H1 (cell line): ENCODE measurements at regions not wholly inside any gene's neighbourhood (a gene's known extent, or its start where the extent isn't known, plus 50 kb on each side); places are given as distances from the start of the nearest gene placed in this dataset.

Experiments
- CTCF ChIA-PET: fragments of 300-600 bp; sonication (Branson Sonifier 250); formaldehyde crosslinking; loops from one replicate; lab custom pipeline; 2021; ENCODE audit not compliant: partially characterized antibody; lab: Charles Lee
- POLR2A ChIA-PET: fragments of 300-600 bp; sonication (Branson Sonifier 250); formaldehyde crosslinking; loops from one replicate; lab custom pipeline; 2021; ENCODE audit warnings: inconsistent platforms; ENCODE audit not compliant: partially characterized antibody; lab: Charles Lee
- DNase-seq, 2 experiments: peaks; one replicate each; pipeline versions ENCODE4 v3.0.0 to v3.0.0-alpha.2; 2010 to 2022; ENCODE audit warnings: low spot score in 2 of 2, low read depth in 1 of 2, mixed read lengths in 1 of 2
- FAIRE-seq: peaks from 2 replicates; lab custom pipeline; 2011; peaks lifted over from hg19 to GRCh38; lab: Jason Lieb, UNC
- H2AFZ ChIP-seq: 2 replicates; pipeline ENCODE4 v1.8.1; 2012; ENCODE audit warnings: low read length, inconsistent platforms
- H2AK5ac ChIP-seq: 2 replicates; pipeline ENCODE4 v1.6.1; 2013; ENCODE audit warnings: low read depth, low read length
- H2BK120ac ChIP-seq: replicated peaks from 2 replicates; pipeline ENCODE3; 2013; ENCODE audit warnings: low read depth, low read length, inconsistent platforms
- H2BK12ac ChIP-seq: 2 replicates; pipeline ENCODE4 v1.6.1; 2013; ENCODE audit warnings: low read depth, low read length
- H2BK15ac ChIP-seq: 2 replicates; pipeline ENCODE4 v1.6.1; 2013; ENCODE audit warnings: low read length
- H2BK20ac ChIP-seq: 2 replicates; pipeline ENCODE4 v1.6.1; 2013; ENCODE audit warnings: low read length
- H2BK5ac ChIP-seq: 2 replicates; pipeline ENCODE4 v1.6.1; 2013; ENCODE audit warnings: low read depth, low read length
- H3K14ac ChIP-seq: 2 replicates; pipeline ENCODE4 v1.6.1; 2013; ENCODE audit warnings: inconsistent platforms; ENCODE audit not compliant: insufficient read length
- H3K18ac ChIP-seq: 2 replicates; pipeline ENCODE4 v1.6.1; 2013; ENCODE audit warnings: low read length; ENCODE audit errors: extremely low read depth
- H3K23ac ChIP-seq: 2 replicates; pipeline ENCODE4 v1.6.1; 2013; ENCODE audit warnings: inconsistent platforms; ENCODE audit not compliant: insufficient read length
- H3K23me2 ChIP-seq: 2 replicates; pipeline ENCODE4 v1.6.1; 2013; ENCODE audit warnings: low read depth, low read length
- H3K27ac ChIP-seq: 2 replicates; pipeline ENCODE4 v1.6.1; 2011; ENCODE audit warnings: low read depth, low read length, inconsistent platforms
- H3K27me3 ChIP-seq, 4 experiments: replicated peaks in 1 of 4; 1 replicate in 1 of 4; 2 replicates in 3 of 4; pipeline versions ENCODE4 v1.6.1 to v1.8.1; 2011 to 2013; ENCODE audit warnings: low read length in 3 of 4, mild to moderate bottlenecking in 3 of 4, inconsistent platforms in 2 of 4, mixed read lengths in 2 of 4, moderate library complexity in 1 of 4; ENCODE audit not compliant: control insufficient read depth in 3 of 4, insufficient read depth in 3 of 4; ENCODE audit errors: extremely low read depth in 1 of 4
- H3K36me3 ChIP-seq, 4 experiments: 2 replicates each; pipeline versions ENCODE4 v1.6.1 to v1.8.1; 2011 to 2013; ENCODE audit warnings: mild to moderate bottlenecking in 4 of 4, low read length in 3 of 4, moderate library complexity in 2 of 4, control low read depth in 1 of 4, inconsistent platforms in 1 of 4; ENCODE audit not compliant: insufficient read depth in 4 of 4, control insufficient read depth in 2 of 4
- H3K4ac ChIP-seq: replicated peaks from 2 replicates; pipeline ENCODE3; 2013; ENCODE audit warnings: low read length, low read depth, mixed read lengths, inconsistent platforms; ENCODE audit not compliant: insufficient read length
- H3K4me1 ChIP-seq, 4 experiments: replicated peaks in 1 of 4; 1 replicate in 1 of 4; 2 replicates in 3 of 4; pipeline versions ENCODE4 v1.6.1 to v1.8.1; 2011 to 2013; ENCODE audit warnings: low read length in 3 of 4, inconsistent platforms in 2 of 4, mixed read lengths in 1 of 4; ENCODE audit not compliant: insufficient read depth in 4 of 4, control insufficient read depth in 3 of 4
- H3K4me2 ChIP-seq, 2 experiments: 2 replicates each; pipeline versions ENCODE4 v1.6.1 to v1.8.1; 2011 to 2013; ENCODE audit warnings: low read depth in 2 of 2, low read length in 2 of 2, control low read depth in 1 of 2, inconsistent platforms in 1 of 2, mild to moderate bottlenecking in 1 of 2; ENCODE audit not compliant: insufficient read depth in 1 of 2
- H3K4me3 ChIP-seq, 4 experiments: fragments of 200-600, 300-600 bp in 1 of 4; sonication (generic), shearing (Covaris generic), sonication (Bioruptor Twin) in 1 of 4; 2 replicates each; pipeline versions ENCODE4 v1.5.1 to v1.8.1; 2011 to 2016; ENCODE audit warnings: low read length in 4 of 4, low read depth in 3 of 4, control low read depth in 2 of 4, inconsistent platforms in 2 of 4, mild to moderate bottlenecking in 2 of 4, mixed read lengths in 1 of 4, moderate library complexity in 1 of 4; ENCODE audit not compliant: insufficient read depth in 2 of 4; ENCODE audit errors: extremely low read depth in 1 of 4
- H3K56ac ChIP-seq: replicated peaks from 2 replicates; pipeline ENCODE3; 2013; ENCODE audit warnings: low read depth, mild to moderate bottlenecking, mixed read lengths, low read length, inconsistent platforms; ENCODE audit not compliant: insufficient read length
- H3K79me1 ChIP-seq: 2 replicates; pipeline ENCODE4 v1.6.1; 2013; ENCODE audit warnings: low read depth, low read length, control low read depth
- H3K79me2 ChIP-seq, 2 experiments: 2 replicates each; pipeline versions ENCODE4 v1.6.1 to v1.8.1; 2012 to 2013; ENCODE audit warnings: low read length in 2 of 2, mild to moderate bottlenecking in 2 of 2, inconsistent platforms in 1 of 2; ENCODE audit not compliant: insufficient read depth in 2 of 2, control insufficient read depth in 1 of 2
- H3K9ac ChIP-seq, 4 experiments: replicated peaks in 1 of 4; 1 replicate in 1 of 4; 2 replicates in 3 of 4; pipeline versions ENCODE4 v1.6.1 to v1.8.1; 2011 to 2013; ENCODE audit warnings: low read depth in 3 of 4, low read length in 3 of 4, control low read depth in 2 of 4, mild to moderate bottlenecking in 2 of 4, moderate library complexity in 2 of 4, inconsistent platforms in 1 of 4; ENCODE audit errors: extremely low read depth in 1 of 4
- H3K9me3 ChIP-seq, 2 experiments: 2 replicates each; pipeline versions ENCODE4 v1.6.1 to v1.8.1; 2012 to 2013; ENCODE audit warnings: mild to moderate bottlenecking in 2 of 2, moderate library complexity in 2 of 2, control low read depth in 1 of 2, inconsistent platforms in 1 of 2, low read depth in 1 of 2, low read length in 1 of 2, mixed read lengths in 1 of 2; ENCODE audit not compliant: insufficient read depth in 2 of 2
- H4K20me1 ChIP-seq, 2 experiments: replicated peaks in 1 of 2; 2 replicates each; pipeline versions ENCODE3 to v1.8.1; 2011 to 2013; ENCODE audit warnings: inconsistent platforms in 2 of 2, low read length in 2 of 2, mild to moderate bottlenecking in 1 of 2; ENCODE audit not compliant: insufficient read depth in 2 of 2, control insufficient read depth in 1 of 2
- H4K5ac ChIP-seq: 2 replicates; pipeline ENCODE4 v1.6.1; 2013; ENCODE audit warnings: low read length, low read depth, mixed read lengths, inconsistent platforms; ENCODE audit not compliant: insufficient read length
- H4K8ac ChIP-seq: 2 replicates; pipeline ENCODE4 v1.8.0; 2013; ENCODE audit warnings: mild to moderate bottlenecking, moderate library complexity, low read length, inconsistent platforms; ENCODE audit not compliant: insufficient read depth; ENCODE audit errors: extremely low read depth
- H4K91ac ChIP-seq: replicated peaks from 2 replicates; pipeline ENCODE3; 2013; ENCODE audit warnings: low read length, mixed read lengths, inconsistent platforms; ENCODE audit not compliant: insufficient read length
- EZH2 ChIP-seq: fragments of 200-600 bp; sonication (generic); IDR thresholded peaks from 2 replicates; pipeline ENCODE4 v1.7.1; 2012; ENCODE audit warnings: low read depth, mild to moderate bottlenecking, moderate library complexity, low read length, inconsistent platforms; ENCODE audit not compliant: severe bottlenecking
- KDM4A ChIP-seq: IDR thresholded peaks from one replicate; pipeline ENCODE4 v1.7.1; 2012; ENCODE audit warnings: low read depth, mild to moderate bottlenecking, moderate library complexity, low read length, inconsistent platforms; ENCODE audit not compliant: severe bottlenecking
- RNF2 ChIP-seq: fragments of 200-900, 300-1000 bp; sonication (generic); IDR thresholded peaks from 2 replicates; pipeline ENCODE4 v1.7.1; 2016; ENCODE audit warnings: borderline replicate concordance, low read depth, mild to moderate bottlenecking, antibody characterized with exemption, low read length; ENCODE audit not compliant: poor library complexity, severe bottlenecking; ENCODE audit errors: missing control alignments
- SAP30 ChIP-seq: fragments of 300-600 bp; sonication (generic); IDR thresholded peaks from 2 replicates; pipeline ENCODE4 v1.7.1; 2012; ENCODE audit warnings: low read length, moderate library complexity, mild to moderate bottlenecking, inconsistent platforms; ENCODE audit not compliant: insufficient read depth, insufficient replicate concordance
- SUZ12 ChIP-seq: fragments of 200-600 bp; sonication (generic); IDR thresholded peaks from 2 replicates; pipeline ENCODE4 v1.6.1; 2012; ENCODE audit warnings: mild to moderate bottlenecking, inconsistent platforms, low read length, moderate library complexity, mixed read lengths
- WGBS, 2 experiments: shearing (Covaris generic) in 1 of 2; methylation state at CpG; one replicate each; pipeline versions ENCODE4 v1.1.6 to v1.1.7; 2013 to 2015; ENCODE audit warnings: low lambda C conversion rate in 2 of 2, mixed read lengths in 2 of 2, inconsistent platforms in 1 of 2, low coverage in 1 of 2, missing lambda C conversion rate in 1 of 2; ENCODE audit not compliant: insufficient replicate concordance in 2 of 2, insufficient coverage in 1 of 2, insufficient read length in 1 of 2; ENCODE audit errors: extremely low coverage in 1 of 2, missing lambda C conversion rate in 1 of 2; 5-methylcytosine and 5-hydroxymethylcytosine counted together

DNA sequence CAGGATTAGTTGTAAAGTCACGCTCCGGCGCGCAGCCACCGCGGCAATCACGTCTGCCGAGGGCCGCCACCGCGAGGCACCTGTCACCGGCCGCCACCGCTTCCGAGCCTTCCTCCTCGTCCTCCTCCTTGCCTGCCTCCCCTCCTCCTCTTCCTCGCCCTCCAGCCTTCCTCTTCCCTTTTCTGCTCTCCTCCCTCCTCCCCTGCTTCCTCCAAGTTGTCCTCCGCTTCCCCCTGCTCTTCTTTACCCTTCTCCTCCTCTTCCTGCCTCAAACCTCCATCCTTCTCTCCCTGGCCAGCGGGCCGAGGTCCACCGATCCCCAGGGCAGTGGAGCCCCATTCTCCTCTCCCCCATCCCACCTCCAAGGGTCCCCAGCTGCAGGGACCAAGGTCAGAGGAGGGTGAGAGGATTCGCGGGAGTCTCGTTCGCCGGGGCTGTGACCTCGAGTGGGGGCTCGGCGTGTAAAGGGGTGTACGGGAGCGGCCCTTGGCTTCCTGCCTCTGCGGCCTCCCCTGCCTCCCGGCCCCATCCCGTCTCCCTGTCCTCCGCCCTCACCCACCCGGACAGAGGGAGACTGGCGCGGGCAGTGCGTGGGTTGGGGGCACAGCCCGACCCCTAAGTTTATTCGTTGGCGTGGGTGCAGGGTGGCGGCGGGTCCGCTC lies 89.5 kb upstream of the PAX2 start:
- no peak overlapping the region for H2BK120ac ChIP-seq
- H3K9me3 ChIP-seq, result no peaks in the 10 kb centered on the region
- 9% methylated on average over 32 of the region's 45 CpGs; no CpG with 5 or more reads in 1 of the 2 experiments for WGBS, 2 experiments
- no peak overlapping the region for H2BK20ac ChIP-seq
- H2AFZ ChIP-seq, result no peak overlapping the region
- H2BK15ac ChIP-seq, result peak overlapping the region; percentile 40; the same call in 1 of the 2 replicates
- H3K79me2 ChIP-seq, result no peaks in the 10 kb centered on the region
- peak overlapping the region; percentile 72; the same call in 1 of the 2 replicates for H2BK12ac ChIP-seq
- no peak overlapping the region for H3K56ac ChIP-seq
- no peak overlapping the region for H4K91ac ChIP-seq
- H3K4ac ChIP-seq, result no peak overlapping the region
- H3K27ac ChIP-seq, result no peak overlapping the region
- H4K5ac ChIP-seq, result no peak overlapping the region
- TF ChIP-seq RNF2 (peak; percentile 65), EZH2 (peak; percentile 65), KDM4A (peak; percentile 59), SAP30 (no peak), SUZ12 (peak; percentile 42; the same call in 1 of the 2 replicates)
- ChIA-PET POLR2A (interaction anchor here (0.6 kb wide), 1 partner anchor 83 kb away, joined by 7 read pairs; no protein-coding TSS in a partner anchor), CTCF (interaction anchor here (1.0 to 2.1 kb wide), 3 partner anchors 18 to 85 kb away, joined by 3 to 12 read pairs (median 4); no protein-coding TSS in a partner anchor)
- FAIRE-seq (no peak), DNase-seq (peak in 1 of 2 experiments; percentile 62)
- H2BK5ac ChIP-seq, result no peak overlapping the region
- no peak overlapping the region for H3K14ac ChIP-seq
- H3K9ac ChIP-seq, result no peak overlapping the region
- peaks cover 20% of the 10 kb centered on the region; the same call in 1 of the 2 replicates for H3K23me2 ChIP-seq
- H4K8ac ChIP-seq, result no peak overlapping the region
- H3K36me3 ChIP-seq, result no peaks in the 10 kb centered on the region; a peak in 1 of 8 replicates
- peak overlapping the region; percentile 48; the same call in 1 of the 2 replicates for H3K18ac ChIP-seq
- peaks cover 0 to 20% (median 16%) of the 10 kb centered on the region in 4 experiments; a peak in 6 of 7 replicates for H3K4me1 ChIP-seq
- no peak overlapping the region for H2AK5ac ChIP-seq
- H3K23ac ChIP-seq, result no peak overlapping the region
- H3K79me1 ChIP-seq, result no peaks in the 10 kb centered on the region
- peaks cover 54 to 86% (median 82%) of the 10 kb centered on the region in 4 experiments for H3K27me3 ChIP-seq
- H3K4me3 ChIP-seq, result peak overlapping the region; percentile 49 to 68 (median 51); a peak in 6 of 8 replicates
- H4K20me1 ChIP-seq, result peaks cover 0 to 3% of the 10 kb centered on the region in 2 experiments
- H3K4me2 ChIP-seq, result peak overlapping the region; percentile 94 to 96
